ENCODE measurements at regions not wholly inside any gene's neighbourhood (a gene's known extent, or its start where the extent isn't known, plus 50 kb on each side); places are given as distances from the start of the nearest gene placed in this dataset. TPM values are rescaled to one million over a fixed set of nuclear protein-coding genes. Genes with fewer than 3 reads are reported as not detected.

GRCh38 chr2:18005411-18005810, 126.9 kb downstream of the KCNS3 start:
- H3K9ac ChIP-seq (ENCODE audit: low read depth in 1 of 3, low read length in 3 of 3), result no peak overlapping the region
- peaks cover 0 to 2% (median 0%) of the 10 kb centered on the region in 3 donors for H3K36me3 ChIP-seq (ENCODE audit: control insufficient read depth in 3 of 3, insufficient read depth in 3 of 3, low read length in 3 of 3)
- H3K4me3 ChIP-seq (ENCODE audit: low read length in 3 of 3), result no peak overlapping the region
- no peaks in the 10 kb centered on the region for H3K27me3 ChIP-seq (ENCODE audit: control insufficient read depth in 3 of 3, insufficient read depth in 3 of 3, low read length in 3 of 3)
- no peaks in the 10 kb centered on the region for H3K4me1 ChIP-seq (ENCODE audit: control insufficient read depth in 3 of 3, insufficient read depth in 3 of 3, low read length in 3 of 3)
- H3K9me3 ChIP-seq (ENCODE audit: control insufficient read depth in 3 of 3, low read length in 3 of 3), result no peaks in the 10 kb centered on the region
- H3K27ac ChIP-seq (ENCODE audit: low read depth, low read length), result no peak overlapping the region

- Histone ChIP-seq H3K4me1 (ENCODE audit: control insufficient read depth in 3 of 3, insufficient read depth in 3 of 3, low read length in 3 of 3) (no peaks in the 10 kb centered on the region), H3K9me3 (ENCODE audit: control insufficient read depth in 3 of 3, low read length in 3 of 3) (peaks cover 0 to 4% (median 2%) of the 10 kb centered on the region in 3 donors), H3K4me3 (ENCODE audit: low read length in 3 of 3) (no peak overlapping the region), H3K36me3 (ENCODE audit: control insufficient read depth in 3 of 3, insufficient read depth in 3 of 3, low read length in 3 of 3) (peaks cover 0 to 2% (median 0%) of the 10 kb centered on the region in 3 donors), H3K27ac (ENCODE audit: low read depth, low read length) (no peak overlapping the region), H3K9ac (ENCODE audit: low read depth in 1 of 3, low read length in 3 of 3) (no peak overlapping the region), H3K27me3 (ENCODE audit: control insufficient read depth in 3 of 3, insufficient read depth in 3 of 3, low read length in 3 of 3) (no peaks in the 10 kb centered on the region)
These were observed 123.2 kb downstream of the KCNS3 start for GRCh38 chr2:18001671-18002070.

GRCh38 chr2:17996978-17997377, 118.5 kb downstream of the KCNS3 start:
- Histone ChIP-seq H3K27ac (ENCODE audit: low read depth, low read length) (no peak overlapping the region), H3K9me3 (ENCODE audit: control insufficient read depth in 3 of 3, low read length in 3 of 3) (peaks cover 0 to 4% (median 2%) of the 10 kb centered on the region in 3 donors), H3K27me3 (ENCODE audit: control insufficient read depth in 3 of 3, insufficient read depth in 3 of 3, low read length in 3 of 3) (no peaks in the 10 kb centered on the region), H3K4me1 (ENCODE audit: control insufficient read depth in 3 of 3, insufficient read depth in 3 of 3, low read length in 3 of 3) (no peaks in the 10 kb centered on the region), H3K9ac (ENCODE audit: low read depth in 1 of 3, low read length in 3 of 3) (no peak overlapping the region), H3K4me3 (ENCODE audit: low read length in 3 of 3) (no peak overlapping the region), H3K36me3 (ENCODE audit: control insufficient read depth in 3 of 3, insufficient read depth in 3 of 3, low read length in 3 of 3) (peaks cover 0 to 2% (median 0%) of the 10 kb centered on the region in 3 donors)

- peaks cover 0 to 4% (median 2%) of the 10 kb centered on the region in 3 donors for H3K9me3 ChIP-seq (ENCODE audit: control insufficient read depth in 3 of 3, low read length in 3 of 3)
- no peak overlapping the region for H3K9ac ChIP-seq (ENCODE audit: low read depth in 1 of 3, low read length in 3 of 3)
- no peaks in the 10 kb centered on the region for H3K4me1 ChIP-seq (ENCODE audit: control insufficient read depth in 3 of 3, insufficient read depth in 3 of 3, low read length in 3 of 3)
- no peak overlapping the region for H3K4me3 ChIP-seq (ENCODE audit: low read length in 3 of 3)
- H3K27me3 ChIP-seq (ENCODE audit: control insufficient read depth in 3 of 3, insufficient read depth in 3 of 3, low read length in 3 of 3), result no peaks in the 10 kb centered on the region
- H3K36me3 ChIP-seq (ENCODE audit: control insufficient read depth in 3 of 3, insufficient read depth in 3 of 3, low read length in 3 of 3), result no peaks in the 10 kb centered on the region
- H3K27ac ChIP-seq (ENCODE audit: low read depth, low read length), result no peak overlapping the region
These were observed 117.1 kb downstream of the KCNS3 start for GRCh38 chr2:17995593-17995992.

Small RNAs in the stretch of these regions (small RNA-seq; reads per million reads assigned to genes)
- not detected for gene RF00561

All from skeletal muscle tissue (tissue), 4 donors.